ENCODE measurements at regions not wholly inside any gene's neighbourhood (a gene's known extent, or its start where the extent isn't known, plus 50 kb on each side); places are given as distances from the start of the nearest gene placed in this dataset.
A peak's percentile ranks its signal among the peaks of the same experiment; 100 is the strongest.

- H3K36me3 ChIP-seq (ENCODE audit: insufficient read depth, low read length) = no peaks in the 10 kb centered on the region
- H3K4me3 ChIP-seq (ENCODE audit: low read length) = no peak overlapping the region
- H2AFZ ChIP-seq (ENCODE audit: low read depth, low read length) = no peak overlapping the region
- H3K27ac ChIP-seq (ENCODE audit: low read length) = no peak overlapping the region
- H3K9ac ChIP-seq (ENCODE audit: low read length) = no peak overlapping the region
- H3K4me2 ChIP-seq (ENCODE audit: low read length) = no peak overlapping the region
- H3F3A ChIP-seq (ENCODE audit: insufficient read depth, low read length, poor library complexity, severe bottlenecking) = no peaks in the 10 kb centered on the region
- H3K27me3 ChIP-seq (ENCODE audit: insufficient read depth, low read depth, low read length) = no peaks in the 10 kb centered on the region
- no peaks in the 10 kb centered on the region for H3K79me2 ChIP-seq (replicated peaks; ENCODE audit: insufficient read depth, low read length)
- no peaks in the 10 kb centered on the region for H3K9me3 ChIP-seq (ENCODE audit: low read length)
- H4K20me1 ChIP-seq (ENCODE audit: insufficient read depth) = no peaks in the 10 kb centered on the region
- TF ChIP-seq CTCF (IDR thresholded peaks at IDR 0.05; ENCODE audit: poor library complexity, severe bottlenecking) (no peak), RAD21 (conservative IDR thresholded peaks at IDR 0.05) (no peak), EZH2 (IDR thresholded peaks at IDR 0.05; ENCODE audit: borderline replicate concordance, insufficient read depth, low read length, poor library complexity, severe bottlenecking) (no peak), POLR2AphosphoS5 (IDR thresholded peaks at IDR 0.05) (no peak), SMC3 (conservative IDR thresholded peaks at IDR 0.05; ENCODE audit: poor library complexity) (no peak), EP300 (conservative IDR thresholded peaks at IDR 0.05; ENCODE audit: poor library complexity, severe bottlenecking) (no peak), REST (IDR thresholded peaks at IDR 0.05; ENCODE audit: borderline replicate concordance) (no peak), TAF1 (IDR thresholded peaks at IDR 0.05; ENCODE audit: low read depth) (no peak), MXI1 (conservative IDR thresholded peaks at IDR 0.05; ENCODE audit: poor library complexity, severe bottlenecking) (no peak)
- H3K9me2 ChIP-seq (ENCODE audit: insufficient read depth, low read length) = no peaks in the 10 kb centered on the region
Measured at GRCh38 chr5:72599065-72599433, 91.8 kb upstream of the ZNF366 start.

- Histone ChIP-seq H3K4me2 (ENCODE audit: low read length) (no peak overlapping the region), H3K4me3 (ENCODE audit: low read length) (no peak overlapping the region), H2AFZ (ENCODE audit: low read depth, low read length) (no peak overlapping the region), H3F3A (ENCODE audit: insufficient read depth, low read length, poor library complexity, severe bottlenecking) (no peaks in the 10 kb centered on the region), H3K9me3 (ENCODE audit: low read length) (no peaks in the 10 kb centered on the region), H3K27me3 (ENCODE audit: insufficient read depth, low read depth, low read length) (no peaks in the 10 kb centered on the region), H3K27ac (ENCODE audit: low read length) (peak overlapping the region; percentile 80), H3K9ac (ENCODE audit: low read length) (no peak overlapping the region), H3K79me2 (replicated peaks; ENCODE audit: insufficient read depth, low read length) (no peaks in the 10 kb centered on the region), H3K36me3 (ENCODE audit: insufficient read depth, low read length) (no peaks in the 10 kb centered on the region), H3K9me2 (ENCODE audit: insufficient read depth, low read length) (no peaks in the 10 kb centered on the region), H4K20me1 (ENCODE audit: insufficient read depth) (no peaks in the 10 kb centered on the region)
- TF ChIP-seq CTCF (IDR thresholded peaks at IDR 0.05; ENCODE audit: poor library complexity, severe bottlenecking) = no peak
- no peak for TF ChIP-seq EP300 (conservative IDR thresholded peaks at IDR 0.05; ENCODE audit: poor library complexity, severe bottlenecking)
- TF ChIP-seq REST (IDR thresholded peaks at IDR 0.05; ENCODE audit: borderline replicate concordance) = no peak
- TF ChIP-seq SMC3 (conservative IDR thresholded peaks at IDR 0.05; ENCODE audit: poor library complexity) = no peak
- no peak for TF ChIP-seq POLR2AphosphoS5 (IDR thresholded peaks at IDR 0.05)
- no peak for TF ChIP-seq MXI1 (conservative IDR thresholded peaks at IDR 0.05; ENCODE audit: poor library complexity, severe bottlenecking)
Measured at GRCh38 chr5:72598401-72599064, 91.3 kb upstream of the ZNF366 start.

Measured in neural cell (in vitro differentiated cells).